NCI-H2196 (cell line): ENCODE measurements at regions not wholly inside any gene's neighbourhood (a gene's known extent, or its start where the extent isn't known, plus 50 kb on each side); places are given as distances from the start of the nearest gene placed in this dataset.

Experiments used
- DNase-seq: peaks from one replicate; lab custom pipeline; 2025; ENCODE audit not compliant: unreplicated experiment; lab: John Stamatoyannopoulos, UW

- no peak for DNase-seq
These were observed 68.1 kb upstream of the KRR1 start for GRCh38 chr12:75579552-75579951.

- no peak for DNase-seq
These were observed 67.1 kb upstream of the KRR1 start for GRCh38 chr12:75578546-75578945.

GRCh38 chr12:75577812-75578211, 66.4 kb upstream of the KRR1 start:
- no peak for DNase-seq

GRCh38 chr12:75571656-75572205, 60.3 kb upstream of the KRR1 start:
- no peak for DNase-seq

GRCh38 chr12:75571204-75571603, 59.8 kb upstream of the KRR1 start:
- no peak for DNase-seq

- DNase-seq = no peak
These were observed 57.4 kb upstream of the KRR1 start for GRCh38 chr12:75568801-75569200.

- DNase-seq = no peak
These were observed 57.0 kb upstream of the KRR1 start for GRCh38 chr12:75568393-75568792.

- DNase-seq = no peak
These were observed 54.4 kb upstream of the KRR1 start for GRCh38 chr12:75565795-75566194.

GRCh38 chr12:75564852-75565251, 53.4 kb upstream of the KRR1 start:
- no peak for DNase-seq

- no peak for DNase-seq
These were observed 53.0 kb upstream of the KRR1 start for GRCh38 chr12:75564398-75564797.

GRCh38 chr12:75563351-75563750, 51.9 kb upstream of the KRR1 start:
- DNase-seq = no peak

GRCh38 chr12:75561921-75562320, 50.5 kb upstream of the KRR1 start:
- DNase-seq = no peak
